HEK293T (cell line): ENCODE measurements at regions not wholly inside any gene's neighbourhood (a gene's known extent, or its start where the extent isn't known, plus 50 kb on each side); places are given as distances from the start of the nearest gene placed in this dataset.
"Not testable (repeated sequence)": the region's sequence is repeated elsewhere in the genome, so short reads cannot be mapped to it uniquely, and the experiment has no call there.

Experiments
- ARNT ChIP-seq: fragments of 450-650 bp; IDR thresholded peaks from 2 replicates; pipeline ENCODE4 v1.6.1; 2017; ENCODE audit warnings: mild to moderate bottlenecking
- BHLHE40 ChIP-seq: fragments of 450-650 bp; IDR thresholded peaks from 2 replicates; pipeline ENCODE4 v1.6.1; 2016; ENCODE audit warnings: mild to moderate bottlenecking, moderate library complexity, borderline replicate concordance
- ELF4 ChIP-seq: fragments of 450-650 bp; IDR thresholded peaks from 2 replicates; pipeline ENCODE4 v1.6.1; 2017; ENCODE audit warnings: antibody characterized with exemption
- FOXA1 ChIP-seq: fragments of 450-650 bp; IDR thresholded peaks from 2 replicates; pipeline ENCODE4 v1.6.1; 2016; ENCODE audit warnings: mild to moderate bottlenecking
- FOXK2 ChIP-seq: fragments of 450-650 bp; IDR thresholded peaks from 2 replicates; pipeline ENCODE4 v1.6.1; 2016; ENCODE audit warnings: mild to moderate bottlenecking
- FOXM1 ChIP-seq: fragments of 450-650 bp; IDR thresholded peaks from 2 replicates; pipeline ENCODE4 v1.6.1; 2017; ENCODE audit warnings: mild to moderate bottlenecking, borderline replicate concordance
- HDGF ChIP-seq: fragments of 450-650 bp; IDR thresholded peaks from 2 replicates; pipeline ENCODE4 v1.6.1; 2017; ENCODE audit warnings: antibody characterized with exemption, borderline replicate concordance
- L3MBTL2 ChIP-seq: fragments of 450-650 bp; conservative IDR thresholded peaks from 2 replicates; pipeline ENCODE4 v1.6.1; 2016; ENCODE audit warnings: mild to moderate bottlenecking
- LEF1 ChIP-seq: fragments of 450-650 bp; IDR thresholded peaks from 2 replicates; pipeline ENCODE4 v1.6.1; 2017; ENCODE audit warnings: mild to moderate bottlenecking, borderline replicate concordance
- NFRKB ChIP-seq: fragments of 450-650 bp; IDR thresholded peaks from 2 replicates; pipeline ENCODE4 v1.6.1; 2016; ENCODE audit warnings: mild to moderate bottlenecking, moderate library complexity
- SP1 ChIP-seq: fragments of 450-650 bp; IDR thresholded peaks from 2 replicates; pipeline ENCODE4 v1.6.1; 2017
- SUZ12 ChIP-seq: fragments of 450-650 bp; IDR thresholded peaks from 2 replicates; pipeline ENCODE4 v1.6.1; 2016; ENCODE audit warnings: mild to moderate bottlenecking
- TARDBP ChIP-seq: fragments of 450-650 bp; IDR thresholded peaks from 2 replicates; pipeline ENCODE4 v1.6.1; 2016
- ZNF384 ChIP-seq: fragments of 450-650 bp; IDR thresholded peaks from 2 replicates; pipeline ENCODE4 v1.6.1; 2016

- not testable (repeated sequence) for TF ChIP-seq L3MBTL2, BHLHE40, ARNT, FOXK2, NFRKB, ZNF384, FOXM1, TARDBP, HDGF, SUZ12, FOXA1, ELF4, SP1, LEF1
Measured at GRCh38 chr21:8251701-8252100, 2269.7 kb upstream of the TPTE start.
